H9 (cell line): ENCODE measurements at regions not wholly inside any gene's neighbourhood (a gene's known extent, or its start where the extent isn't known, plus 50 kb on each side); places are given as distances from the start of the nearest gene placed in this dataset.

Experiments
- DNase-seq: peaks from one replicate; pipeline ENCODE4 v3.0.0-alpha.2; 2017
- H2AFZ ChIP-seq: one replicate; pipeline ENCODE4 v1.6.1; 2013; ENCODE audit warnings: mild to moderate bottlenecking, low read length, control low read depth, moderate library complexity
- H2AK5ac ChIP-seq: 2 replicates; pipeline ENCODE4 v1.6.1; 2013; ENCODE audit warnings: low read length, control low read depth, mixed read lengths; ENCODE audit not compliant: insufficient read length
- H2BK120ac ChIP-seq: one replicate; pipeline ENCODE4 v1.6.1; 2013; ENCODE audit warnings: low read depth, mild to moderate bottlenecking, low read length, control low read depth, inconsistent platforms; ENCODE audit not compliant: poor library complexity, severe bottlenecking
- H2BK12ac ChIP-seq: 2 replicates; pipeline ENCODE4 v1.6.1; 2013; ENCODE audit warnings: low read length, control low read depth, mixed read lengths, low read depth; ENCODE audit not compliant: insufficient read length
- H2BK15ac ChIP-seq: 2 replicates; pipeline ENCODE4 v1.6.1; 2013; ENCODE audit warnings: low read depth, low read length, control low read depth
- H2BK20ac ChIP-seq: one replicate; pipeline ENCODE4 v1.6.1; 2013; ENCODE audit warnings: low read depth, mild to moderate bottlenecking, low read length, control low read depth, inconsistent platforms; ENCODE audit not compliant: poor library complexity, severe bottlenecking
- H2BK5ac ChIP-seq: 2 replicates; pipeline ENCODE4 v1.6.1; 2013; ENCODE audit warnings: low read length, control low read depth, mixed read lengths; ENCODE audit not compliant: insufficient read length
- H3K14ac ChIP-seq: 2 replicates; pipeline ENCODE4 v1.6.1; 2013; ENCODE audit warnings: low read length, control low read depth; ENCODE audit not compliant: insufficient read depth
- H3K18ac ChIP-seq: 2 replicates; pipeline ENCODE4 v1.6.1; 2013; ENCODE audit warnings: low read depth, mild to moderate bottlenecking, mixed read lengths, low read length, control low read depth; ENCODE audit not compliant: insufficient read length
- H3K23ac ChIP-seq: 2 replicates; pipeline ENCODE4 v1.6.1; 2013; ENCODE audit warnings: low read length, control low read depth, mixed read lengths, low read depth; ENCODE audit not compliant: insufficient read length
- H3K23me2 ChIP-seq: 2 replicates; pipeline ENCODE4 v1.6.1; 2013; ENCODE audit warnings: low read depth, mild to moderate bottlenecking, mixed read lengths, low read length, control low read depth; ENCODE audit not compliant: insufficient read length, poor library complexity, severe bottlenecking
- H3K27ac ChIP-seq: 2 replicates; pipeline ENCODE4 v1.5.1; 2013; ENCODE audit warnings: low read length, control low read depth, mixed read lengths, low read depth; ENCODE audit not compliant: insufficient read length
- H3K27me3 ChIP-seq: 2 replicates; pipeline ENCODE4 v1.6.1; 2013; ENCODE audit warnings: low read length, control low read depth, inconsistent platforms; ENCODE audit not compliant: insufficient read depth
- H3K4ac ChIP-seq: 2 replicates; pipeline ENCODE4 v1.6.1; 2013; ENCODE audit warnings: low read depth, mild to moderate bottlenecking, control low read depth, inconsistent platforms, low read length, moderate library complexity
- H3K4me1 ChIP-seq: 2 replicates; pipeline ENCODE4 v1.6.1; 2013; ENCODE audit warnings: low read length, control low read depth, inconsistent platforms; ENCODE audit not compliant: insufficient read depth
- H3K4me2 ChIP-seq: 2 replicates; pipeline ENCODE4 v1.6.1; 2013; ENCODE audit warnings: low read length, control low read depth, mixed read lengths; ENCODE audit not compliant: insufficient read length, insufficient read depth
- H3K56ac ChIP-seq: 2 replicates; pipeline ENCODE4 v1.6.1; 2013; ENCODE audit warnings: low read depth, mild to moderate bottlenecking, mixed read lengths, low read length, control low read depth; ENCODE audit not compliant: insufficient read length
- H3K79me1 ChIP-seq: 2 replicates; pipeline ENCODE4 v1.6.1; 2013; ENCODE audit warnings: low read depth, mild to moderate bottlenecking, moderate library complexity, low read length, control low read depth, inconsistent platforms; ENCODE audit not compliant: insufficient read depth, poor library complexity, severe bottlenecking
- H3K79me2 ChIP-seq: 2 replicates; pipeline ENCODE4 v1.6.1; 2013; ENCODE audit warnings: low read length, control low read depth, inconsistent platforms; ENCODE audit not compliant: insufficient read depth
- H3K9ac ChIP-seq: 2 replicates; pipeline ENCODE4 v1.6.1; 2013; ENCODE audit warnings: low read length, control low read depth, mixed read lengths; ENCODE audit not compliant: insufficient read length; ENCODE audit errors: extremely low read depth
- H3K9me3 ChIP-seq: one replicate; pipeline ENCODE4 v1.6.1; 2013; ENCODE audit warnings: low read depth, low read length, inconsistent platforms; ENCODE audit not compliant: control insufficient read depth
- H3T11ph ChIP-seq: one replicate; pipeline ENCODE4 v1.6.1; 2013; ENCODE audit warnings: mild to moderate bottlenecking, low read length, control low read depth, inconsistent platforms
- H4K20me1 ChIP-seq: one replicate; pipeline ENCODE4 v1.6.1; 2013; ENCODE audit not compliant: control insufficient read depth, insufficient read length, insufficient read depth
- H4K5ac ChIP-seq: 2 replicates; pipeline ENCODE4 v1.6.1; 2013; ENCODE audit warnings: low read depth, mild to moderate bottlenecking, mixed read lengths, low read length, control low read depth; ENCODE audit not compliant: insufficient read length
- H4K8ac ChIP-seq: replicated peaks from 2 replicates; pipeline ENCODE4 v1.6.1; 2013; ENCODE audit warnings: low read length, control low read depth, mixed read lengths, low read depth; ENCODE audit not compliant: insufficient read length
- H4K91ac ChIP-seq: 2 replicates; pipeline ENCODE4 v1.6.1; 2013; ENCODE audit warnings: low read depth, mild to moderate bottlenecking, moderate library complexity, mixed read lengths, low read length, control low read depth; ENCODE audit not compliant: insufficient read length
- H3K27ac Mint-ChIP-seq, 3 experiments: 2 replicates in 2 of 3; 3 replicates in 1 of 3; pipeline ENCODE4 v1.8.0; 2020 to 2021; ENCODE audit warnings: mixed read lengths in 3 of 3, mild to moderate bottlenecking in 1 of 3, moderate library complexity in 1 of 3
- H3K27me3 Mint-ChIP-seq: 2 replicates; pipeline ENCODE4 v1.8.0; 2021; ENCODE audit warnings: low read depth, mild to moderate bottlenecking, moderate library complexity, mixed read lengths
- H3K36me3 Mint-ChIP-seq, 3 experiments: 2 replicates in 2 of 3; 3 replicates in 1 of 3; pipeline ENCODE4 v1.8.0; 2020 to 2021; ENCODE audit warnings: low read depth in 3 of 3, mixed read lengths in 3 of 3; ENCODE audit not compliant: insufficient read depth in 1 of 3
- H3K4me1 Mint-ChIP-seq, 2 experiments: 2 replicates each; pipeline ENCODE4 v1.8.0; 2020; ENCODE audit warnings: mixed read lengths in 2 of 2
- H3K4me3 Mint-ChIP-seq, 2 experiments: 2 replicates in 1 of 2; 3 replicates in 1 of 2; pipeline ENCODE4 v1.8.0; 2020 to 2021; ENCODE audit warnings: mild to moderate bottlenecking in 2 of 2, mixed read lengths in 2 of 2, moderate library complexity in 1 of 2
- H3K9me3 Mint-ChIP-seq, 2 experiments: 2 replicates in 1 of 2; 3 replicates in 1 of 2; pipeline ENCODE4 v1.8.0; 2020; ENCODE audit warnings: mild to moderate bottlenecking in 2 of 2, mixed read lengths in 2 of 2, moderate library complexity in 1 of 2
- WGBS: extraction: QIAGEN DNeasy Blood & Tissue Kit; methylation state at CpG from one replicate; pipeline ENCODE4 v1.1.7; 2013; ENCODE audit warnings: missing lambda C conversion rate, low lambda C conversion rate, mixed read lengths; ENCODE audit not compliant: insufficient read length; ENCODE audit errors: extremely low coverage; 5-methylcytosine and 5-hydroxymethylcytosine counted together
- TF ChIP-seq, protein P1 (sequence below): fragments of 200-600 bp; sonication (generic); conservative IDR thresholded peaks from 3 replicates; pipeline ENCODE4 v1.8.0; 2021; ENCODE audit warnings: antibody characterized with exemption, mild to moderate bottlenecking

DNA sequence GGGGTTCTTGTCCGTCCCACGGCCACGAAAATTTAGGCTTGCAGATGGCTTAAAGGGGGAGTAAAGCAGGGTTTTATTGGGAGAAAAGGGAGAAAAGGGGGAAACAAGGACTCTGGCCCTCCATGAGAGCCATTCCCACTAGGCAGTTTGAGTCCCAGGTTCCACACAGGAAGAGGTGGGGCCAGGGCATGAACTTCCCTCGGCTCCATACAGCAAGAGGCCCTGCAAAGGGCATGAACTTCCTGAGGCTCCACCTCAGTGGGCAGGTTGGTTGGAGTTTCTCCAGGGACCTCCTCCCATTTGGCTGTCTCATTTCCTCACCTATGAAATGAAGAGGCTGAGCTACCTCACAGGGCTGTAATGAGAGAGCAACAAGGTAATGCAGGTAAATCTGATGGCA, 229.7 kb downstream of the MAT2B start:
- Histone ChIP-seq H3K56ac (no peak overlapping the region), H2BK5ac (no peak overlapping the region), H3K27me3 (no peaks in the 10 kb centered on the region), H3K27ac (no peak overlapping the region), H3K4me2 (no peak overlapping the region), H2AFZ (no peak overlapping the region), H3K23me2 (no peaks in the 10 kb centered on the region), H3K79me1 (no peaks in the 10 kb centered on the region), H3K9ac (no peak overlapping the region), H2BK20ac (no peak overlapping the region), H3K4me1 (no peaks in the 10 kb centered on the region), H2AK5ac (no peak overlapping the region), H3K4ac (no peak overlapping the region), H3K79me2 (no peaks in the 10 kb centered on the region), H4K8ac (no peak overlapping the region), H3K18ac (no peak overlapping the region), H2BK12ac (no peak overlapping the region), H4K5ac (no peak overlapping the region), H4K20me1 (no peaks in the 10 kb centered on the region), H3K9me3 (no peaks in the 10 kb centered on the region), H3T11ph (no peak overlapping the region), H3K14ac (no peak overlapping the region), H2BK15ac (no peak overlapping the region), H3K23ac (no peak overlapping the region), H2BK120ac (no peak overlapping the region), H4K91ac (no peak overlapping the region)
- no CpG with 5 or more reads among the region's 4 CpGs for WGBS
- DNase-seq = no peak
- Mint-ChIP-seq H3K27me3 (no peaks in the 10 kb centered on the region), H3K9me3 (no peaks in the 10 kb centered on the region), H3K4me3 (no peak overlapping the region), H3K4me1 (peaks cover 10 to 13% of the 10 kb centered on the region in 2 experiments), H3K36me3 (no peaks in the 10 kb centered on the region), H3K27ac (peak overlapping the region in 2 of 3 experiments; percentile 63 to 68; a peak in 1 of 7 replicates)
- TF ChIP-seq, protein P1, sequence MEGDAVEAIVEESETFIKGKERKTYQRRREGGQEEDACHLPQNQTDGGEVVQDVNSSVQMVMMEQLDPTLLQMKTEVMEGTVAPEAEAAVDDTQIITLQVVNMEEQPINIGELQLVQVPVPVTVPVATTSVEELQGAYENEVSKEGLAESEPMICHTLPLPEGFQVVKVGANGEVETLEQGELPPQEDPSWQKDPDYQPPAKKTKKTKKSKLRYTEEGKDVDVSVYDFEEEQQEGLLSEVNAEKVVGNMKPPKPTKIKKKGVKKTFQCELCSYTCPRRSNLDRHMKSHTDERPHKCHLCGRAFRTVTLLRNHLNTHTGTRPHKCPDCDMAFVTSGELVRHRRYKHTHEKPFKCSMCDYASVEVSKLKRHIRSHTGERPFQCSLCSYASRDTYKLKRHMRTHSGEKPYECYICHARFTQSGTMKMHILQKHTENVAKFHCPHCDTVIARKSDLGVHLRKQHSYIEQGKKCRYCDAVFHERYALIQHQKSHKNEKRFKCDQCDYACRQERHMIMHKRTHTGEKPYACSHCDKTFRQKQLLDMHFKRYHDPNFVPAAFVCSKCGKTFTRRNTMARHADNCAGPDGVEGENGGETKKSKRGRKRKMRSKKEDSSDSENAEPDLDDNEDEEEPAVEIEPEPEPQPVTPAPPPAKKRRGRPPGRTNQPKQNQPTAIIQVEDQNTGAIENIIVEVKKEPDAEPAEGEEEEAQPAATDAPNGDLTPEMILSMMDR = no peak
